Nephron (organoid): ENCODE measurements at regions not wholly inside any gene's neighbourhood (a gene's known extent, or its start where the extent isn't known, plus 50 kb on each side); places are given as distances from the start of the nearest gene placed in this dataset.
"Not testable (repeated sequence)": the region's sequence is repeated elsewhere in the genome, so short reads cannot be mapped to it uniquely, and the experiment has no call there.

ENCODE experiments used
- H3K27ac Mint-ChIP-seq, 3 experiments: 2 replicates each; pipeline ENCODE4 v1.8.0; 2020; ENCODE audit warnings: mixed read lengths in 3 of 3, mild to moderate bottlenecking in 2 of 3, moderate library complexity in 1 of 3
- H3K27me3 Mint-ChIP-seq: 2 replicates; pipeline ENCODE4 v1.8.0; 2021; ENCODE audit warnings: low read depth, mild to moderate bottlenecking, moderate library complexity, mixed read lengths
- H3K36me3 Mint-ChIP-seq: 2 replicates; pipeline ENCODE4 v1.8.0; 2020; ENCODE audit warnings: low read depth, mixed read lengths
- H3K4me1 Mint-ChIP-seq: 2 replicates; pipeline ENCODE4 v1.8.0; 2020; ENCODE audit warnings: mixed read lengths
- H3K4me3 Mint-ChIP-seq, 3 experiments: 2 replicates each; pipeline ENCODE4 v1.8.0; 2020; ENCODE audit warnings: mild to moderate bottlenecking in 3 of 3, mixed read lengths in 3 of 3, moderate library complexity in 2 of 3
- H3K9me3 Mint-ChIP-seq: 2 replicates; pipeline ENCODE4 v1.8.0; 2020; ENCODE audit warnings: mixed read lengths
- CTCF ChIP-seq, 3 experiments: fragments of 200-600 bp; sonication (generic); IDR thresholded peaks; one replicate each; pipeline ENCODE4 v1.5.0; 2021; ENCODE audit warnings: antibody characterized with exemption in 3 of 3; ENCODE audit not compliant: unreplicated experiment in 3 of 3

GRCh38 chr6:167219967-167220512, 62.3 kb upstream of the GPR31 start:
- peaks cover 13% of the 10 kb centered on the region for H3K27me3 Mint-ChIP-seq
- peaks cover 4% of the 10 kb centered on the region for H3K4me1 Mint-ChIP-seq
- no peaks in the 10 kb centered on the region for H3K9me3 Mint-ChIP-seq
- TF ChIP-seq CTCF (IDR thresholded peaks at IDR 0.05; ENCODE audit: unreplicated experiment in 3 of 3) = no peak
- H3K36me3 Mint-ChIP-seq = no peaks in the 10 kb centered on the region
- no peak overlapping the region for H3K27ac Mint-ChIP-seq
- H3K4me3 Mint-ChIP-seq = no peak overlapping the region

- no peaks in the 10 kb centered on the region for H3K36me3 Mint-ChIP-seq
- no peak overlapping the region for H3K4me3 Mint-ChIP-seq
- no peaks in the 10 kb centered on the region for H3K9me3 Mint-ChIP-seq
- H3K4me1 Mint-ChIP-seq = peaks cover 4% of the 10 kb centered on the region
- no peak for TF ChIP-seq CTCF (IDR thresholded peaks at IDR 0.05; ENCODE audit: unreplicated experiment in 3 of 3)
- H3K27me3 Mint-ChIP-seq = peaks cover 13% of the 10 kb centered on the region
- no peak overlapping the region for H3K27ac Mint-ChIP-seq
These were observed 63.8 kb upstream of the GPR31 start for GRCh38 chr6:167221400-167222201.

GRCh38 chr6:167225566-167226382, 65.3 kb upstream of the UNC93A start:
- H3K4me1 Mint-ChIP-seq, H3K36me3 Mint-ChIP-seq, H3K9me3 Mint-ChIP-seq, H3K4me3 Mint-ChIP-seq, H3K27ac Mint-ChIP-seq: not testable (repeated sequence)
- peaks cover 52% of the 10 kb centered on the region for H3K27me3 Mint-ChIP-seq

- no peak for TF ChIP-seq CTCF (IDR thresholded peaks at IDR 0.05; ENCODE audit: unreplicated experiment in 3 of 3)
- H3K27ac Mint-ChIP-seq = no peak overlapping the region
- H3K4me3 Mint-ChIP-seq = no peak overlapping the region
- H3K4me1 Mint-ChIP-seq = no peaks in the 10 kb centered on the region
- no peaks in the 10 kb centered on the region for H3K9me3 Mint-ChIP-seq
- no peaks in the 10 kb centered on the region for H3K36me3 Mint-ChIP-seq
- peaks cover 55% of the 10 kb centered on the region for H3K27me3 Mint-ChIP-seq
These were observed 64.8 kb upstream of the UNC93A start for GRCh38 chr6:167226383-167226685.

- no peak overlapping the region for H3K27ac Mint-ChIP-seq
- H3K27me3 Mint-ChIP-seq = peaks cover 57% of the 10 kb centered on the region
- H3K4me3 Mint-ChIP-seq = no peak overlapping the region
- no peak for TF ChIP-seq CTCF (IDR thresholded peaks at IDR 0.05; ENCODE audit: unreplicated experiment in 3 of 3)
- no peaks in the 10 kb centered on the region for H3K36me3 Mint-ChIP-seq
- no peaks in the 10 kb centered on the region for H3K9me3 Mint-ChIP-seq
- H3K4me1 Mint-ChIP-seq = no peaks in the 10 kb centered on the region
These were observed 64.3 kb upstream of the UNC93A start for GRCh38 chr6:167226791-167227190.

- TF ChIP-seq CTCF (IDR thresholded peaks at IDR 0.05; ENCODE audit: unreplicated experiment in 3 of 3) = no peak
- Mint-ChIP-seq H3K27me3 (peaks cover 59% of the 10 kb centered on the region), H3K36me3 (no peaks in the 10 kb centered on the region), H3K27ac (no peak overlapping the region), H3K4me1 (no peaks in the 10 kb centered on the region), H3K4me3 (no peak overlapping the region), H3K9me3 (no peaks in the 10 kb centered on the region)
These were observed 63.1 kb upstream of the UNC93A start for GRCh38 chr6:167227984-167228383.
